H9 (cell line): ENCODE measurements at regions not wholly inside any gene's neighbourhood (a gene's known extent, or its start where the extent isn't known, plus 50 kb on each side); places are given as distances from the start of the nearest gene placed in this dataset.

ENCODE experiments used
- DNase-seq: peaks from one replicate; pipeline ENCODE4 v3.0.0-alpha.2; 2017
- H2AFZ ChIP-seq: one replicate; pipeline ENCODE4 v1.6.1; 2013; ENCODE audit warnings: mild to moderate bottlenecking, low read length, control low read depth, moderate library complexity
- H2AK5ac ChIP-seq: 2 replicates; pipeline ENCODE4 v1.6.1; 2013; ENCODE audit warnings: low read length, control low read depth, mixed read lengths; ENCODE audit not compliant: insufficient read length
- H2BK120ac ChIP-seq: one replicate; pipeline ENCODE4 v1.6.1; 2013; ENCODE audit warnings: low read depth, mild to moderate bottlenecking, low read length, control low read depth, inconsistent platforms; ENCODE audit not compliant: poor library complexity, severe bottlenecking
- H2BK12ac ChIP-seq: 2 replicates; pipeline ENCODE4 v1.6.1; 2013; ENCODE audit warnings: low read length, control low read depth, mixed read lengths, low read depth; ENCODE audit not compliant: insufficient read length
- H2BK15ac ChIP-seq: 2 replicates; pipeline ENCODE4 v1.6.1; 2013; ENCODE audit warnings: low read depth, low read length, control low read depth
- H2BK20ac ChIP-seq: one replicate; pipeline ENCODE4 v1.6.1; 2013; ENCODE audit warnings: low read depth, mild to moderate bottlenecking, low read length, control low read depth, inconsistent platforms; ENCODE audit not compliant: poor library complexity, severe bottlenecking
- H2BK5ac ChIP-seq: 2 replicates; pipeline ENCODE4 v1.6.1; 2013; ENCODE audit warnings: low read length, control low read depth, mixed read lengths; ENCODE audit not compliant: insufficient read length
- H3K14ac ChIP-seq: 2 replicates; pipeline ENCODE4 v1.6.1; 2013; ENCODE audit warnings: low read length, control low read depth; ENCODE audit not compliant: insufficient read depth
- H3K18ac ChIP-seq: 2 replicates; pipeline ENCODE4 v1.6.1; 2013; ENCODE audit warnings: low read depth, mild to moderate bottlenecking, mixed read lengths, low read length, control low read depth; ENCODE audit not compliant: insufficient read length
- H3K23ac ChIP-seq: 2 replicates; pipeline ENCODE4 v1.6.1; 2013; ENCODE audit warnings: low read length, control low read depth, mixed read lengths, low read depth; ENCODE audit not compliant: insufficient read length
- H3K23me2 ChIP-seq: 2 replicates; pipeline ENCODE4 v1.6.1; 2013; ENCODE audit warnings: low read depth, mild to moderate bottlenecking, mixed read lengths, low read length, control low read depth; ENCODE audit not compliant: insufficient read length, poor library complexity, severe bottlenecking
- H3K27ac ChIP-seq: 2 replicates; pipeline ENCODE4 v1.5.1; 2013; ENCODE audit warnings: low read length, control low read depth, mixed read lengths, low read depth; ENCODE audit not compliant: insufficient read length
- H3K27me3 ChIP-seq: 2 replicates; pipeline ENCODE4 v1.6.1; 2013; ENCODE audit warnings: low read length, control low read depth, inconsistent platforms; ENCODE audit not compliant: insufficient read depth
- H3K4ac ChIP-seq: 2 replicates; pipeline ENCODE4 v1.6.1; 2013; ENCODE audit warnings: low read depth, mild to moderate bottlenecking, control low read depth, inconsistent platforms, low read length, moderate library complexity
- H3K4me1 ChIP-seq: 2 replicates; pipeline ENCODE4 v1.6.1; 2013; ENCODE audit warnings: low read length, control low read depth, inconsistent platforms; ENCODE audit not compliant: insufficient read depth
- H3K4me2 ChIP-seq: 2 replicates; pipeline ENCODE4 v1.6.1; 2013; ENCODE audit warnings: low read length, control low read depth, mixed read lengths; ENCODE audit not compliant: insufficient read length, insufficient read depth
- H3K56ac ChIP-seq: 2 replicates; pipeline ENCODE4 v1.6.1; 2013; ENCODE audit warnings: low read depth, mild to moderate bottlenecking, mixed read lengths, low read length, control low read depth; ENCODE audit not compliant: insufficient read length
- H3K79me1 ChIP-seq: 2 replicates; pipeline ENCODE4 v1.6.1; 2013; ENCODE audit warnings: low read depth, mild to moderate bottlenecking, moderate library complexity, low read length, control low read depth, inconsistent platforms; ENCODE audit not compliant: insufficient read depth, poor library complexity, severe bottlenecking
- H3K79me2 ChIP-seq: 2 replicates; pipeline ENCODE4 v1.6.1; 2013; ENCODE audit warnings: low read length, control low read depth, inconsistent platforms; ENCODE audit not compliant: insufficient read depth
- H3K9ac ChIP-seq: 2 replicates; pipeline ENCODE4 v1.6.1; 2013; ENCODE audit warnings: low read length, control low read depth, mixed read lengths; ENCODE audit not compliant: insufficient read length; ENCODE audit errors: extremely low read depth
- H3K9me3 ChIP-seq: one replicate; pipeline ENCODE4 v1.6.1; 2013; ENCODE audit warnings: low read depth, low read length, inconsistent platforms; ENCODE audit not compliant: control insufficient read depth
- H3T11ph ChIP-seq: one replicate; pipeline ENCODE4 v1.6.1; 2013; ENCODE audit warnings: mild to moderate bottlenecking, low read length, control low read depth, inconsistent platforms
- H4K20me1 ChIP-seq: one replicate; pipeline ENCODE4 v1.6.1; 2013; ENCODE audit not compliant: control insufficient read depth, insufficient read length, insufficient read depth
- H4K5ac ChIP-seq: 2 replicates; pipeline ENCODE4 v1.6.1; 2013; ENCODE audit warnings: low read depth, mild to moderate bottlenecking, mixed read lengths, low read length, control low read depth; ENCODE audit not compliant: insufficient read length
- H4K8ac ChIP-seq: replicated peaks from 2 replicates; pipeline ENCODE4 v1.6.1; 2013; ENCODE audit warnings: low read length, control low read depth, mixed read lengths, low read depth; ENCODE audit not compliant: insufficient read length
- H4K91ac ChIP-seq: 2 replicates; pipeline ENCODE4 v1.6.1; 2013; ENCODE audit warnings: low read depth, mild to moderate bottlenecking, moderate library complexity, mixed read lengths, low read length, control low read depth; ENCODE audit not compliant: insufficient read length
- H3K27ac Mint-ChIP-seq, 3 experiments: 2 replicates in 2 of 3; 3 replicates in 1 of 3; pipeline ENCODE4 v1.8.0; 2020 to 2021; ENCODE audit warnings: mixed read lengths in 3 of 3, mild to moderate bottlenecking in 1 of 3, moderate library complexity in 1 of 3
- H3K27me3 Mint-ChIP-seq: 2 replicates; pipeline ENCODE4 v1.8.0; 2021; ENCODE audit warnings: low read depth, mild to moderate bottlenecking, moderate library complexity, mixed read lengths
- H3K36me3 Mint-ChIP-seq, 3 experiments: 2 replicates in 2 of 3; 3 replicates in 1 of 3; pipeline ENCODE4 v1.8.0; 2020 to 2021; ENCODE audit warnings: low read depth in 3 of 3, mixed read lengths in 3 of 3; ENCODE audit not compliant: insufficient read depth in 1 of 3
- H3K4me1 Mint-ChIP-seq, 2 experiments: 2 replicates each; pipeline ENCODE4 v1.8.0; 2020; ENCODE audit warnings: mixed read lengths in 2 of 2
- H3K4me3 Mint-ChIP-seq, 2 experiments: 2 replicates in 1 of 2; 3 replicates in 1 of 2; pipeline ENCODE4 v1.8.0; 2020 to 2021; ENCODE audit warnings: mild to moderate bottlenecking in 2 of 2, mixed read lengths in 2 of 2, moderate library complexity in 1 of 2
- H3K9me3 Mint-ChIP-seq, 2 experiments: 2 replicates in 1 of 2; 3 replicates in 1 of 2; pipeline ENCODE4 v1.8.0; 2020; ENCODE audit warnings: mild to moderate bottlenecking in 2 of 2, mixed read lengths in 2 of 2, moderate library complexity in 1 of 2
- CTCF ChIP-seq: fragments of 200-600 bp; sonication (generic); conservative IDR thresholded peaks from 3 replicates; pipeline ENCODE4 v1.8.0; 2021; ENCODE audit warnings: antibody characterized with exemption, mild to moderate bottlenecking
- WGBS: extraction: QIAGEN DNeasy Blood & Tissue Kit; methylation state at CpG from one replicate; pipeline ENCODE4 v1.1.7; 2013; ENCODE audit warnings: missing lambda C conversion rate, low lambda C conversion rate, mixed read lengths; ENCODE audit not compliant: insufficient read length; ENCODE audit errors: extremely low coverage; 5-methylcytosine and 5-hydroxymethylcytosine counted together

- H3T11ph ChIP-seq = no peak overlapping the region
- no peak for DNase-seq
- no peaks in the 10 kb centered on the region for H3K23me2 ChIP-seq
- no peaks in the 10 kb centered on the region for H4K20me1 ChIP-seq
- H2BK15ac ChIP-seq = no peak overlapping the region
- H2BK120ac ChIP-seq = no peak overlapping the region
- no peak overlapping the region for H4K5ac ChIP-seq
- peaks cover 3 to 6% of the 10 kb centered on the region in 2 experiments; a peak in 2 of 5 replicates for H3K9me3 Mint-ChIP-seq
- no peaks in the 10 kb centered on the region for H3K79me2 ChIP-seq
- H3K4me3 Mint-ChIP-seq = no peak overlapping the region
- no peak overlapping the region for H2AK5ac ChIP-seq
- WGBS = no CpG with 5 or more reads among the region's 6 CpGs
- peak overlapping the region in 2 of 3 experiments; percentile 19 to 41; a peak in 2 of 7 replicates for H3K27ac Mint-ChIP-seq
- H2BK20ac ChIP-seq = no peak overlapping the region
- no peak overlapping the region for H2AFZ ChIP-seq
- no peaks in the 10 kb centered on the region for H3K4me1 ChIP-seq
- no peak overlapping the region for H4K91ac ChIP-seq
- H3K23ac ChIP-seq = no peak overlapping the region
- H3K9me3 ChIP-seq = no peaks in the 10 kb centered on the region
- no peaks in the 10 kb centered on the region for H3K36me3 Mint-ChIP-seq
- no peak for TF ChIP-seq CTCF
- H3K4ac ChIP-seq = no peak overlapping the region
- no peaks in the 10 kb centered on the region for H3K27me3 Mint-ChIP-seq
- no peak overlapping the region for H3K9ac ChIP-seq
- H2BK12ac ChIP-seq = no peak overlapping the region
- no peak overlapping the region for H3K4me2 ChIP-seq
- no peak overlapping the region for H2BK5ac ChIP-seq
- H3K14ac ChIP-seq = no peak overlapping the region
- H3K27me3 ChIP-seq = no peaks in the 10 kb centered on the region
- H4K8ac ChIP-seq = no peak overlapping the region
- H3K79me1 ChIP-seq = no peaks in the 10 kb centered on the region
- no peak overlapping the region for H3K18ac ChIP-seq
- H3K27ac ChIP-seq = no peak overlapping the region
- H3K56ac ChIP-seq = no peak overlapping the region
- H3K4me1 Mint-ChIP-seq = peaks cover 0 to 4% of the 10 kb centered on the region in 2 experiments; a peak in 1 of 4 replicates
Observed at GRCh38 chr2:166803373-166804000, 84.8 kb upstream of the XIRP2 start.
